Neutrophil (primary cell): ENCODE measurements at regions not wholly inside any gene's neighbourhood (a gene's known extent, or its start where the extent isn't known, plus 50 kb on each side); places are given as distances from the start of the nearest gene placed in this dataset.
"Not testable (repeated sequence)": the region's sequence is repeated elsewhere in the genome, so short reads cannot be mapped to it uniquely, and the experiment has no call there.

Experiments
- H3K27ac ChIP-seq: fragments of 200-600 bp; sonication (generic); 2 replicates; pipeline ENCODE4 v1.5.1; 2016; ENCODE audit warnings: mild to moderate bottlenecking, moderate library complexity
- H3K27me3 ChIP-seq: fragments of 200-600 bp; sonication (generic); 2 replicates; pipeline ENCODE4 v1.6.0; 2016; ENCODE audit warnings: mild to moderate bottlenecking
- H3K36me3 ChIP-seq: fragments of 200-600 bp; sonication (generic); 2 replicates; pipeline ENCODE4 v1.5.1; 2017
- H3K4me1 ChIP-seq, 2 experiments: fragments of 200-600 bp in 1 of 2; sonication (generic) in 1 of 2; 1 replicate in 1 of 2; 2 replicates in 1 of 2; pipeline versions ENCODE4 v1.5.1 to v1.6.1; 2013 to 2016; ENCODE audit warnings: low read depth in 1 of 2, low read length in 1 of 2, mild to moderate bottlenecking in 1 of 2, moderate library complexity in 1 of 2; ENCODE audit not compliant: control insufficient read depth in 1 of 2, insufficient read depth in 1 of 2
- H3K4me3 ChIP-seq, 2 experiments: fragments of 200-600 bp in 1 of 2; sonication (generic) in 1 of 2; 1 replicate in 1 of 2; 2 replicates in 1 of 2; pipeline ENCODE4 v1.5.1; 2013 to 2016; ENCODE audit warnings: low read depth in 1 of 2, low read length in 1 of 2, mild to moderate bottlenecking in 1 of 2, moderate library complexity in 1 of 2
- H3K9me3 ChIP-seq: fragments of 200-600 bp; sonication (generic); 2 replicates; pipeline ENCODE4 v1.5.1; 2016
- CTCF ChIP-seq: fragments of 200-600 bp; sonication (generic); IDR thresholded peaks from 2 replicates; pipeline ENCODE4 v1.5.1; 2016; ENCODE audit warnings: antibody characterized with exemption

- Histone ChIP-seq H3K36me3 (no peaks in the 10 kb centered on the region), H3K27ac (no peak overlapping the region), H3K4me3 (no peak overlapping the region), H3K27me3 (no peaks in the 10 kb centered on the region), H3K4me1 (no peaks in the 10 kb centered on the region), H3K9me3 (no peaks in the 10 kb centered on the region)
- no peak for TF ChIP-seq CTCF
Observed at GRCh38 chr21:22351076-22351475, 1352.9 kb downstream of the NCAM2 start.

DNA sequence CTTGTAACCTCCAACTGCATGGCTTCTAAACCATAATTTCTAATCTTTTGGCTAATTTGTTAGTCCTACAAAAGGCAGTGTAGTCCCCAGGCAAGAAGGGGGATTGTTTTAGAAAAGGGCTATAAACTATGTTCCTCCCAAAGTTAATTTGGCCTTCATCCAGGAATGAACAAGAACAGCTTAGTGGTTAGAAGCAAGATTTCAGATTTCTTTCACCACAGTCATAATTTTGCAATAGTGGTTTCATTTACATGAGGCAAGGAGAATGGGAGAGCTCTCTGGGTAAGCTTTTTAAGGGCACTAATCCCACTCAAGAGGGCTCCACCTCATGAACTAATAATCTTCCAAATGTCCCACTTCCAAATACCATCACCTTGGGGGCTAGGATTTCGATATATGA lies 1353.9 kb downstream of the NCAM2 start:
- no peak overlapping the region for H3K27ac ChIP-seq
- no peaks in the 10 kb centered on the region for H3K27me3 ChIP-seq
- H3K4me3 ChIP-seq: no peak overlapping the region
- H3K9me3 ChIP-seq: no peaks in the 10 kb centered on the region
- TF ChIP-seq CTCF: no peak
- no peaks in the 10 kb centered on the region for H3K4me1 ChIP-seq
- H3K36me3 ChIP-seq: no peaks in the 10 kb centered on the region

GRCh38 chr21:22355949-22356348 lies 1357.7 kb downstream of the NCAM2 start:
- no peaks in the 10 kb centered on the region for H3K36me3 ChIP-seq
- no peaks in the 10 kb centered on the region for H3K9me3 ChIP-seq
- H3K4me1 ChIP-seq: no peaks in the 10 kb centered on the region
- no peak overlapping the region for H3K4me3 ChIP-seq
- no peak overlapping the region for H3K27ac ChIP-seq
- TF ChIP-seq CTCF: no peak
- H3K27me3 ChIP-seq: no peaks in the 10 kb centered on the region

- H3K36me3 ChIP-seq: no peaks in the 10 kb centered on the region
- no peaks in the 10 kb centered on the region for H3K27me3 ChIP-seq
- no peak overlapping the region for H3K4me3 ChIP-seq
- no peaks in the 10 kb centered on the region for H3K9me3 ChIP-seq
- no peak overlapping the region for H3K27ac ChIP-seq
- no peaks in the 10 kb centered on the region for H3K4me1 ChIP-seq
- TF ChIP-seq CTCF: no peak
Observed at GRCh38 chr21:22356663-22357062, 1358.5 kb downstream of the NCAM2 start.

DNA sequence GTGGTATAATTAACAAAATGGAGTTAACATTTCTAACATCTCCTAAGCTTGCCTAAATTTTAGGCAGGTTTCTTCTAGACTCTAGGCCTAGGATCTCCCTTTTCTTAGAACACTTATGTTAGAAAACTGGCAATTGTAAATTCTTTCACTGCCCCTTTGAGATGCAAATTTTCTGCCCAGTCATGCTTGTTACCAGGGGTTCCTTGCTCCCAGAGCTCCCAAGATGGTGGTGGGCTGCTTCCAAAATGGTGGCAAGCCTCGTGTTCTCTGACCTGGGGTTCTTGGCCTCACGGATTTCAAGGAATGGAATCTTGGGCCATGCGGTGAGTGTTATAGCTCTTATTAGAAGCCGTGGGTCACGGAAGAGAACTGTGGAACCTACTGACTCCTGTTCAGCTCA lies 1361.4 kb downstream of the NCAM2 start:
- not testable (repeated sequence) for H3K4me3 ChIP-seq, H3K36me3 ChIP-seq, H3K4me1 ChIP-seq, H3K9me3 ChIP-seq, H3K27ac ChIP-seq, H3K27me3 ChIP-seq

DNA sequence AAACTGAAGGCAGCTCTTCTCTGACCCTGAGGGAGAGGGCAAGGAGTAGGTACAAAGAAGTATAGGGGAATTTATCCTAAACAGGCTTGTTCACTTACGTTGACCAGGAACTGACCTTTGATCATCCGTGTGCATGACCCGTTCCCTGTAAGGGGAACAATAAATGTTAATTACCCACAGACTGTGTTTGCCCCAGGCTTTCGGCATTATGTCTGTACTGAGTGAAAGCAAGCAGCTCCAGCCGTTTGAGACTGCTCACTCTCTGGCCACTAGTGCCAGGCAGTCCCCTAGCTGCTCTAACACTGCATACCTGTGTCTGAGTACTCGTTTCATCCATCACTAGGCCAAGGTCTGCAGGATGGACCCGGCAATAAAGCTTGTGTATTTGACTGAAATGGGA lies 1365.3 kb downstream of the NCAM2 start:
- Histone ChIP-seq H3K4me3 (no peak overlapping the region), H3K4me1 (no peaks in the 10 kb centered on the region), H3K9me3 (no peaks in the 10 kb centered on the region), H3K36me3 (no peaks in the 10 kb centered on the region), H3K27me3 (no peaks in the 10 kb centered on the region), H3K27ac (no peak overlapping the region)
- no peak for TF ChIP-seq CTCF
